Chondrocyte (in vitro differentiated cells): ENCODE measurements at regions not wholly inside any gene's neighbourhood (a gene's known extent, or its start where the extent isn't known, plus 50 kb on each side); places are given as distances from the start of the nearest gene placed in this dataset.
A peak's percentile ranks its signal among the peaks of the same experiment; 100 is the strongest.

Source experiments
- DNase-seq: peaks from one replicate; pipeline ENCODE4 v3.0.0; 2021; ENCODE audit warnings: mixed read lengths, low spot score
- H3K27ac Mint-ChIP-seq: one replicate; pipeline ENCODE4 v1.8.0; 2021; ENCODE audit warnings: mild to moderate bottlenecking, moderate library complexity, mixed read lengths; ENCODE audit not compliant: unreplicated experiment
- H3K27me3 Mint-ChIP-seq: 2 replicates; pipeline ENCODE4 v1.8.0; 2021; ENCODE audit warnings: low read depth, mixed read lengths
- H3K36me3 Mint-ChIP-seq: 2 replicates; pipeline ENCODE4 v1.8.0; 2021; ENCODE audit warnings: low read depth, mixed read lengths
- H3K4me1 Mint-ChIP-seq: 2 replicates; pipeline ENCODE4 v1.8.0; 2021; ENCODE audit warnings: low read depth, mild to moderate bottlenecking, mixed read lengths
- H3K4me3 Mint-ChIP-seq: one replicate; pipeline ENCODE4 v1.8.0; 2021; ENCODE audit warnings: mild to moderate bottlenecking, moderate library complexity, mixed read lengths; ENCODE audit not compliant: unreplicated experiment
- H3K9me3 Mint-ChIP-seq: 2 replicates; pipeline ENCODE4 v1.8.0; 2021; ENCODE audit warnings: low read depth, mixed read lengths
- TF ChIP-seq, protein P1 (sequence below): fragments of 200-600 bp; sonication (generic); IDR thresholded peaks from 2 replicates; pipeline ENCODE4 v1.5.0; 2021; ENCODE audit warnings: antibody characterized with exemption, mild to moderate bottlenecking, moderate library complexity

DNA sequence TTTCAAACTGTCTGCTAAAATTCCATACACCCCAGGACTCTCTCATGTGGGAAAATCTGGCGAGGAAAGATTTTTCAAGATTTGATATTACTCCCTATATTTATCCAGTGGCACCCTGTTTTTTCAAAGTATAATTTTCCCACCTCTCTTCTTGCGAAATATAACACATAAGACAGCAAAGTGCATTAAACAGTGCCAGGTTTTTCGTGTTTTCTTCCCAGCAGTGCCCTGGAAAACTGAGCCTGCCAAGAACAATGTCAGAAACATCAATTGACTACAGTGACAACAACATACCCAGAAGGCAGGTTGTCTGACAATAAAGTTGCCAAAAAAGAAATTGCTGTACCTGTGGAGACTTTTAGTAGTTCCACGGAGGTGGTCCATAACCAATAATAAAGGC is 545.0 kb upstream of the ZNF608 start:
- Mint-ChIP-seq H3K9me3 (no peaks in the 10 kb centered on the region), H3K4me3 (no peak overlapping the region), H3K36me3 (no peaks in the 10 kb centered on the region), H3K27me3 (no peaks in the 10 kb centered on the region), H3K4me1 (peaks cover 43% of the 10 kb centered on the region), H3K27ac (peak overlapping the region; percentile 58)
- no peak for DNase-seq
- TF ChIP-seq, protein P1, sequence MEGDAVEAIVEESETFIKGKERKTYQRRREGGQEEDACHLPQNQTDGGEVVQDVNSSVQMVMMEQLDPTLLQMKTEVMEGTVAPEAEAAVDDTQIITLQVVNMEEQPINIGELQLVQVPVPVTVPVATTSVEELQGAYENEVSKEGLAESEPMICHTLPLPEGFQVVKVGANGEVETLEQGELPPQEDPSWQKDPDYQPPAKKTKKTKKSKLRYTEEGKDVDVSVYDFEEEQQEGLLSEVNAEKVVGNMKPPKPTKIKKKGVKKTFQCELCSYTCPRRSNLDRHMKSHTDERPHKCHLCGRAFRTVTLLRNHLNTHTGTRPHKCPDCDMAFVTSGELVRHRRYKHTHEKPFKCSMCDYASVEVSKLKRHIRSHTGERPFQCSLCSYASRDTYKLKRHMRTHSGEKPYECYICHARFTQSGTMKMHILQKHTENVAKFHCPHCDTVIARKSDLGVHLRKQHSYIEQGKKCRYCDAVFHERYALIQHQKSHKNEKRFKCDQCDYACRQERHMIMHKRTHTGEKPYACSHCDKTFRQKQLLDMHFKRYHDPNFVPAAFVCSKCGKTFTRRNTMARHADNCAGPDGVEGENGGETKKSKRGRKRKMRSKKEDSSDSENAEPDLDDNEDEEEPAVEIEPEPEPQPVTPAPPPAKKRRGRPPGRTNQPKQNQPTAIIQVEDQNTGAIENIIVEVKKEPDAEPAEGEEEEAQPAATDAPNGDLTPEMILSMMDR: no peak

DNA sequence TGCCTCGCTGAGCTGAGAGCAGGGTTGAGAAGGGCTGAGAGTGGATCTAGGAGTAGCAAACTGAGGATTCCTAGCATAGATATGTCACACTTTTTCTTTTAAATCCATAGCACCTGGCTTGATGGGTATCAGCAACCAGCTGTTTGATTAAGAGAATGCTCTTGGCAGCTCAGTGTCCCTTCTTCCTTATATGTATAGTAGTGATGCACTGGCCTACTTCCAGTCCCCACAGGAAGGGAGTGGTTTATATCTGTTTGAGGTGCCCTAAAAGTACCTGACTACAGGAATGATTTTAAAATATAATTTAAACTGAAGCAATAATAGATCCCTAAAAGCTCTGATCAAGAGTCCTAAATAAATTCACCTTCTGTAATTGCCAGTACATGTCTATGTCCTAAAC is 546.8 kb upstream of the ZNF608 start:
- no peaks in the 10 kb centered on the region for H3K27me3 Mint-ChIP-seq
- H3K27ac Mint-ChIP-seq: no peak overlapping the region
- TF ChIP-seq, protein P1: no peak
- H3K4me1 Mint-ChIP-seq: peaks cover 46% of the 10 kb centered on the region
- H3K36me3 Mint-ChIP-seq: no peaks in the 10 kb centered on the region
- H3K9me3 Mint-ChIP-seq: no peaks in the 10 kb centered on the region
- no peak overlapping the region for H3K4me3 Mint-ChIP-seq
- DNase-seq: no peak

DNA sequence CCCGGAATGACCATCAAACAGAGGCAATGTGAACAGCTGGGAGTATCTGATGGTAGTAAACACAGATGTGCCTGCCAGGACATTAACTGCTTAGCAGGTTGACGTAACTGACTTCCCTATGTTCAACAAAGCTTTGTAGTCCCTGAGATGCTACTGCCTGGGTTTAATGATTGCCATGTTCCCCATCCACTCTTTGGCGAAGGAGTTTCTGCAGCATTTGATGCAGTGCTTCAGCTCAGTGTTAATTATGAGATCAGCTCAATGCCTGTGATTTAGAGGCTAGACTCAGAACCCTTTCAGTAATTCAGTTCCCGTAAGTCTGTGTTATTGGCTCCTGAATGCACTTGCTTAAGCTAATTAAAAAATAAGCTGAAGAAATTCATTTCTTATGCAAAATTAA is 547.3 kb upstream of the ZNF608 start:
- DNase-seq: no peak
- H3K4me1 Mint-ChIP-seq: peaks cover 50% of the 10 kb centered on the region
- no peaks in the 10 kb centered on the region for H3K36me3 Mint-ChIP-seq
- H3K27ac Mint-ChIP-seq: no peak overlapping the region
- no peaks in the 10 kb centered on the region for H3K9me3 Mint-ChIP-seq
- no peak overlapping the region for H3K4me3 Mint-ChIP-seq
- TF ChIP-seq, protein P1: no peak
- H3K27me3 Mint-ChIP-seq: no peaks in the 10 kb centered on the region

DNA sequence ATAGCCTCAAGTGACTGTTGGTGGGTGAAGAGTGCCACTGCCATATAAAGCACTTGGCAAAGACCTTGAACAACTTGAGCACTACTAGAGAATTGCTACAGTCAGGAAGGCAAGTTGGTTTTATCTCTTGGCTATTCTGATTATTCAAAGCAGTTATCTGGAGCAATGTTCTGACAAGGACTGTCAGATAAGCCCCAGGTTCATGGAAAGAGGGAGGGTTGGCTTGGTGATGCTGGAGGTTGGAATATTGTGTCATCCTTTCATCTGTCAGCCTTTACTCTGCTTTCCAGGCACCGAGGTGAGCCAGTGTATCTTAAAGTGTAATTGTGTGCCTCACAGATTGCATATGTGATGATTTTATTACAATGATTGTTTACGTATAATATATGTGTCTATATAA is 548.4 kb upstream of the ZNF608 start:
- no peaks in the 10 kb centered on the region for H3K9me3 Mint-ChIP-seq
- TF ChIP-seq, protein P1: no peak
- H3K27me3 Mint-ChIP-seq: no peaks in the 10 kb centered on the region
- no peak overlapping the region for H3K27ac Mint-ChIP-seq
- H3K4me3 Mint-ChIP-seq: no peak overlapping the region
- no peaks in the 10 kb centered on the region for H3K36me3 Mint-ChIP-seq
- no peak for DNase-seq
- peaks cover 52% of the 10 kb centered on the region for H3K4me1 Mint-ChIP-seq

DNA sequence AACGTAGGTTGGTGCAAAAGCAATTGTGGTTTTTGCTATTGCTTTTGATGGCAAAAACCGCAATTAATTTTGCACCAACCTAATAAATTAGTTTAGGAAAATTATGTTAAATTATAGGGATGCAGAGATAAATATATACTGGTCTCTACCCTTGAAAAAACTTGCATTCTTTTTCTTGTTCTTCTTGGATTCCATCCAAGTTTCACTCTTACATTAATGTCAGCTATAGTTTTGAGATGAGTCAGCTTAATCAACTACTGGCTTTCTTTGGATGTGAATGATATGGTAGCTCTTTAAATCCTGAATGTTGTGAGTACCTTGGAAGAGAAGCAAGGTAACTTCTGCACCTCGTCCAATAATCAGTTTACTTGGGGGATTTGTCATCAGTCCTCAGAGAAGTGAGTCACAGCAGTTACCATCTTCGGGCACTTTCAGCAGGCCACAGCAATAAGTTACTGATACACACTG is 549.0 kb upstream of the ZNF608 start:
- H3K27ac Mint-ChIP-seq: peak overlapping the region; percentile 33
- H3K36me3 Mint-ChIP-seq: no peaks in the 10 kb centered on the region
- no peaks in the 10 kb centered on the region for H3K27me3 Mint-ChIP-seq
- H3K4me3 Mint-ChIP-seq: no peak overlapping the region
- H3K9me3 Mint-ChIP-seq: no peaks in the 10 kb centered on the region
- DNase-seq: no peak
- TF ChIP-seq, protein P1: no peak
- H3K4me1 Mint-ChIP-seq: peaks cover 51% of the 10 kb centered on the region
